A549 (cell line): ENCODE measurements at regions not wholly inside any gene's neighbourhood (a gene's known extent, or its start where the extent isn't known, plus 50 kb on each side); places are given as distances from the start of the nearest gene placed in this dataset.
"Not testable (repeated sequence)": the region's sequence is repeated elsewhere in the genome, so short reads cannot be mapped to it uniquely, and the experiment has no call there.

Source experiments
- ATAC-seq, 2 experiments: fragments of 200-7000 bp in 1 of 2; fragments of >200 bp in 1 of 2; cut with Nextera tagmentation in 1 of 2; cut with Tn5 transposase in 1 of 2; 3 replicates each; pipeline versions ENCODE4 v1.8.0 to v1.9.1; 2018 to 2020; ENCODE audit warnings: mild to moderate bottlenecking in 1 of 2, moderate library complexity in 1 of 2
- CTCF ChIA-PET: fragments of 300-600 bp; sonication (Branson Sonifier 250); formaldehyde crosslinking; extraction: SDS; loops from one replicate; lab custom pipeline; 2021; ENCODE audit warnings: antibody characterized with exemption, inconsistent platforms; lab: Yijun Ruan, JAX
- POLR2A ChIA-PET: fragments of 350-600 bp; formaldehyde crosslinking; extraction: SDS; loops from one replicate; lab custom pipeline; 2021; ENCODE audit warnings: antibody characterized with exemption, inconsistent platforms; lab: Yijun Ruan, JAX
- DNase-seq, 2 experiments: peaks; one replicate each; pipeline versions ENCODE4 v3.0.0 to v3.0.0-alpha.2; 2011 to 2016; ENCODE audit warnings: low read depth in 1 of 2, low spot score in 1 of 2
- FAIRE-seq: peaks from 2 replicates; lab custom pipeline; 2011; peaks lifted over from hg19 to GRCh38; lab: Jason Lieb, UNC
- H3K27ac ChIP-seq, 2 experiments: fragments of >200 bp; sonication (Bioruptor Twin); formaldehyde crosslinking; 3 replicates each; pipeline ENCODE4 v1.5.1; 2016 to 2017
- H3K4me1 ChIP-seq: fragments of >200 bp; sonication (Bioruptor Twin); formaldehyde crosslinking; 3 replicates; pipeline ENCODE4 v1.6.1; 2016
- H3K4me2 ChIP-seq: fragments of >200 bp; sonication (Bioruptor Twin); formaldehyde crosslinking; 3 replicates; pipeline ENCODE4 v1.6.1; 2016
- H3K4me3 ChIP-seq: fragments of >200 bp; sonication (Bioruptor Twin); formaldehyde crosslinking; 3 replicates; pipeline ENCODE4 v1.5.1; 2016
- H3K9me3 ChIP-seq: fragments of >200 bp; sonication (Bioruptor Twin); formaldehyde crosslinking; 3 replicates; pipeline ENCODE4 v1.6.1; 2016
- BHLHE40 ChIP-seq: IDR thresholded peaks from 2 replicates; pipeline ENCODE4 v1.6.1; 2012; ENCODE audit warnings: low read depth, low read length, inconsistent platforms
- CBX8 ChIP-seq: fragments of 200-600 bp; sonication (generic); IDR thresholded peaks from 2 replicates; pipeline ENCODE4 v1.6.1; 2016
- CEBPB ChIP-seq, 2 experiments: fragments of >200 bp in 1 of 2; sonication (Bioruptor Twin) in 1 of 2; formaldehyde crosslinking in 1 of 2; IDR thresholded peaks; 2 replicates each; pipeline ENCODE4 v1.6.1; 2012 to 2016
- EHF ChIP-seq: fragments of 250-450 bp; sonication (Bioruptor Pico); IDR thresholded peaks from 2 replicates; pipeline ENCODE4 v1.5.0; 2020; ENCODE audit warnings: mild to moderate bottlenecking
- EP300 ChIP-seq, 2 experiments: fragments of >200 bp; sonication (Bioruptor Twin); formaldehyde crosslinking; IDR thresholded peaks; 2 replicates in 1 of 2; 3 replicates in 1 of 2; pipeline ENCODE4 v1.6.1; 2016 to 2017
- ESRRA ChIP-seq: fragments of 150-350 bp; IDR thresholded peaks from 2 replicates; pipeline ENCODE4 v1.6.1; 2014; ENCODE audit warnings: mild to moderate bottlenecking, low read length, borderline replicate concordance
- FOSL2 ChIP-seq, 2 experiments: fragments of 450-650 bp in 1 of 2; fragments of >200 bp in 1 of 2; sonication (Bioruptor Twin) in 1 of 2; formaldehyde crosslinking; IDR thresholded peaks; 2 replicates each; pipeline versions ENCODE4 v1.5.0 to v1.6.1; 2016 to 2020; ENCODE audit warnings: mild to moderate bottlenecking in 1 of 2, moderate library complexity in 1 of 2
- KDM5A ChIP-seq: fragments of 200-600 bp; sonication (generic); IDR thresholded peaks from 2 replicates; pipeline ENCODE4 v1.6.1; 2016; ENCODE audit warnings: antibody characterized with exemption, mild to moderate bottlenecking
- MAFK ChIP-seq: fragments of 450-650 bp; IDR thresholded peaks from 2 replicates; pipeline ENCODE4 v1.6.1; 2014; ENCODE audit not compliant: partially characterized antibody
- MYC ChIP-seq: IDR thresholded peaks from 2 replicates; pipeline ENCODE4 v1.6.1; 2012; ENCODE audit warnings: mild to moderate bottlenecking, inconsistent platforms, low read length, improper control_type of control experiment, borderline replicate concordance
- POLR2AphosphoS2 ChIP-seq: conservative IDR thresholded peaks from 2 replicates; pipeline ENCODE4 v1.6.1; 2012; ENCODE audit warnings: low read length, improper control_type of control experiment, inconsistent platforms
- RAD21 ChIP-seq, 2 experiments: fragments of >200 bp in 1 of 2; sonication (Bioruptor Twin) in 1 of 2; formaldehyde crosslinking in 1 of 2; IDR thresholded peaks in 1 of 2; conservative IDR thresholded peaks in 1 of 2; 2 replicates in 1 of 2; 3 replicates in 1 of 2; pipeline ENCODE4 v1.6.1; 2012 to 2018; ENCODE audit warnings: inconsistent platforms in 1 of 2
- RFX5 ChIP-seq: fragments of 450-650 bp; IDR thresholded peaks from 2 replicates; pipeline ENCODE4 v1.7.1; 2014; ENCODE audit warnings: antibody characterized with exemption, mild to moderate bottlenecking, moderate library complexity
- RNF2 ChIP-seq: fragments of 200-600 bp; sonication (generic); IDR thresholded peaks from 2 replicates; pipeline ENCODE4 v1.6.1; 2016; ENCODE audit warnings: low read depth, mild to moderate bottlenecking, antibody characterized with exemption, moderate library complexity, borderline replicate concordance
- SREBF2 ChIP-seq: fragments of 450-650 bp; IDR thresholded peaks from 2 replicates; pipeline ENCODE4 v1.6.1; 2014; ENCODE audit warnings: mild to moderate bottlenecking, moderate library complexity
- TFCP2L1 ChIP-seq: fragments of 250-450 bp; sonication (Bioruptor Pico); IDR thresholded peaks from 2 replicates; pipeline ENCODE4 v1.5.0; 2021; ENCODE audit warnings: mild to moderate bottlenecking
- ZC3H11A ChIP-seq: fragments of 450-650 bp; IDR thresholded peaks from 2 replicates; pipeline ENCODE4 v1.6.1; 2014; ENCODE audit warnings: antibody characterized with exemption, mild to moderate bottlenecking
- WGBS: methylation state at CpG from one replicate; pipeline ENCODE4 v1.1.6; 2017; ENCODE audit errors: missing lambda C conversion rate; 5-methylcytosine and 5-hydroxymethylcytosine counted together
- TF ChIP-seq, protein P1 (sequence below): fragments of 200-600 bp; sonication (generic); IDR thresholded peaks from 2 replicates; pipeline ENCODE4 v1.6.1; 2016; ENCODE audit warnings: antibody characterized with exemption, mild to moderate bottlenecking, moderate library complexity

DNA sequence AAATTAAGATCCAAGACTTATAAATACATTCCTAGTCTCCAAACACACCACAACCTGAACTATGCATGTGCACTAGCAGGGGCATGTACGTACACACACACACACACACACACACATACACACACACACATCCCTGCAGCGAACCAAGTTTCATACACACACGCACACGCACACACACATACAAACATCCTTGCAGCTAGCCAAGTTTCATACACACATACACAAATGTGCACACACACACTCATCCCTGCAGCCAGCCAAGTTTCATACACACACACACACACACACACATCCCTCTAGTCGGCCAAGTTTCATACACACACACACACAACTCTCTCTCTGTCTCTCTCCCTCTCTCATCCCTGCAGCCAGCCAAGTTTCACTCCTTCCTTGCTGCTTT is 82.7 kb upstream of the WIPF3 start:
- peak in 1 of 2 experiments; percentile 24 for DNase-seq
- no peak overlapping the region for H3K4me3 ChIP-seq
- no peaks in the 10 kb centered on the region for H3K9me3 ChIP-seq
- TF ChIP-seq RFX5 (no peak), MYC (no peak), KDM5A (no peak), ESRRA (no peak), TFCP2L1 (CRISPR knock-in tag) (no peak), POLR2AphosphoS2 (no peak)
- peak overlapping the region; percentile 59 for H3K4me2 ChIP-seq
- no peak for FAIRE-seq
- ChIA-PET CTCF (no interaction called here), POLR2A (no interaction called here)
- peaks cover 22% of the 10 kb centered on the region for H3K4me1 ChIP-seq
- H3K27ac ChIP-seq, result peak overlapping the region in 1 of 2 experiments; percentile 57; a peak in 4 of 6 replicates
- peak; percentile 69 to 70; a peak in 5 of 6 replicates for ATAC-seq
- WGBS, result 59% methylated on average over 5 of the region's 5 CpGs

DNA sequence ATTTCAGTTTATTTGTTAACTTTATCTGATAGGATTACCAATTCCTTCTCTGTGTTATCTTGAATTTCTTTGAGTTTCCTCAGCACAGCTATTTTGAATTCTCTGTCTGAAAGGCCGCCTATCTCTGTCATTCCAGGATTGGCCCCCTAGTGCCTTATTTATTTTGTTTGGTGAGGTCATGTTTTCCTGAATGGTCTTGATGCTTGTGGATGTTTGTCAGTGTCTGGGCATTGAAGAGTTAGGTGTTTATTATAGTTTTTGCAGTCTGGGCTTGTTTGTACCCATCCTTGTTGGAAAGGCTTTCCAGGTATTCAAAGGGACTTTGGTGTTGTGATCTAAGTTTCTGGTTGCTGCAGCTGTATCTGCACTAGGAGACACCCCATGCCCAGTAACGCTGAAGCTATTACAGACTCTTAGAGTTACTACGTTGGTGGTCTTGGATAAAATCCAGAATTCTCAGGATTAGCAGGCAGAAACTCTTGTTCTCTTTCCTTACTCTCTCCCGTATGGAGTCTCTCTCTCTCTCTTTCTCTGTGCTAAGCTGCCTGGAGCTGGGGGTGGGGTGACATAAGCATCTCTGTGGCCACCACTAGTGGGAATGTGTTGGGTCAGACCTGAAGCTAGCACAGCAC is 76.7 kb upstream of the WIPF3 start:
- FAIRE-seq, H3K4me2 ChIP-seq, CTCF ChIA-PET, H3K9me3 ChIP-seq, H3K27ac ChIP-seq, H3K4me1 ChIP-seq, H3K4me3 ChIP-seq, POLR2A ChIA-PET, DNase-seq, ATAC-seq: not testable (repeated sequence)
- 52% methylated on average over 4 of the region's 4 CpGs for WGBS

DNA sequence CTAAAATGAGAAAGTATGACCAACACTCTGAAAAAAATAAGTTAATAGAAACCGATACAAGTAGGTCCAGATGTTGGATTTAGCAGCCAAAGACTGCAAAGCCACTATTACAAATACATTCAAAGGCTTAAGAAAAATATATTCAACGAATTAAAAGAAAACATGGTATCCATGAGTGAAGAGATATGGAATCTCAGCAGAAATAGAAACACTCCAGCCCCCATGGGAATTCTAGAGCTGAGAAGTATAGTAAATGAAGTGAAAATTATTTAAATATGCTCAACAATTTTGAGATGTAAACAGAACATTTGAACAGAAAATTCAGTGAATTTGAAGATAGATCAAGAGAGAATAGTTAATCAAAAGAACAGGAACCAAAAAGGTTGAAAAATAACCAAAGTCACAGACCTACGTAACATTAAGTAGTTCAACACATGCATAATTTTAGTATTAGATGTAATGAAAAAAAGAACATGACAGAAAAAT is 72.0 kb upstream of the WIPF3 start:
- Histone ChIP-seq H3K9me3 (no peaks in the 10 kb centered on the region), H3K4me1 (no peaks in the 10 kb centered on the region), H3K27ac (no peak overlapping the region), H3K4me3 (no peak overlapping the region), H3K4me2 (no peak overlapping the region)
- CTCF ChIA-PET, result no interaction called here
- no peak for DNase-seq
- 47% methylated on average over 3 of the region's 3 CpGs for WGBS
- no peak for FAIRE-seq
- TF ChIP-seq FOSL2 (IDR thresholded peaks at IDR 0.05) (no peak), FOSL2 (CRISPR knock-in tag; IDR thresholded peaks at IDR 0.05) (no peak), SREBF2 (no peak), CBX8 (peak; percentile 92), RAD21 (conservative IDR thresholded peaks at IDR 0.05 in 1 of 2, IDR thresholded peaks at IDR 0.05 in 1 of 2) (no peak), ZC3H11A (no peak), EP300 (IDR thresholded peaks at IDR 0.05) (no peak), EHF (CRISPR knock-in tag) (no peak), CEBPB (IDR thresholded peaks at IDR 0.05) (no peak), MAFK (no peak), RNF2 (peak; percentile 94), BHLHE40 (no peak)
- TF ChIP-seq, protein P1, sequence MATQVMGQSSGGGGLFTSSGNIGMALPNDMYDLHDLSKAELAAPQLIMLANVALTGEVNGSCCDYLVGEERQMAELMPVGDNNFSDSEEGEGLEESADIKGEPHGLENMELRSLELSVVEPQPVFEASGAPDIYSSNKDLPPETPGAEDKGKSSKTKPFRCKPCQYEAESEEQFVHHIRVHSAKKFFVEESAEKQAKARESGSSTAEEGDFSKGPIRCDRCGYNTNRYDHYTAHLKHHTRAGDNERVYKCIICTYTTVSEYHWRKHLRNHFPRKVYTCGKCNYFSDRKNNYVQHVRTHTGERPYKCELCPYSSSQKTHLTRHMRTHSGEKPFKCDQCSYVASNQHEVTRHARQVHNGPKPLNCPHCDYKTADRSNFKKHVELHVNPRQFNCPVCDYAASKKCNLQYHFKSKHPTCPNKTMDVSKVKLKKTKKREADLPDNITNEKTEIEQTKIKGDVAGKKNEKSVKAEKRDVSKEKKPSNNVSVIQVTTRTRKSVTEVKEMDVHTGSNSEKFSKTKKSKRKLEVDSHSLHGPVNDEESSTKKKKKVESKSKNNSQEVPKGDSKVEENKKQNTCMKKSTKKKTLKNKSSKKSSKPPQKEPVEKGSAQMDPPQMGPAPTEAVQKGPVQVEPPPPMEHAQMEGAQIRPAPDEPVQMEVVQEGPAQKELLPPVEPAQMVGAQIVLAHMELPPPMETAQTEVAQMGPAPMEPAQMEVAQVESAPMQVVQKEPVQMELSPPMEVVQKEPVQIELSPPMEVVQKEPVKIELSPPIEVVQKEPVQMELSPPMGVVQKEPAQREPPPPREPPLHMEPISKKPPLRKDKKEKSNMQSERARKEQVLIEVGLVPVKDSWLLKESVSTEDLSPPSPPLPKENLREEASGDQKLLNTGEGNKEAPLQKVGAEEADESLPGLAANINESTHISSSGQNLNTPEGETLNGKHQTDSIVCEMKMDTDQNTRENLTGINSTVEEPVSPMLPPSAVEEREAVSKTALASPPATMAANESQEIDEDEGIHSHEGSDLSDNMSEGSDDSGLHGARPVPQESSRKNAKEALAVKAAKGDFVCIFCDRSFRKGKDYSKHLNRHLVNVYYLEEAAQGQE, result no peak
- ATAC-seq, result no peak
- POLR2A ChIA-PET, result no interaction called here

DNA sequence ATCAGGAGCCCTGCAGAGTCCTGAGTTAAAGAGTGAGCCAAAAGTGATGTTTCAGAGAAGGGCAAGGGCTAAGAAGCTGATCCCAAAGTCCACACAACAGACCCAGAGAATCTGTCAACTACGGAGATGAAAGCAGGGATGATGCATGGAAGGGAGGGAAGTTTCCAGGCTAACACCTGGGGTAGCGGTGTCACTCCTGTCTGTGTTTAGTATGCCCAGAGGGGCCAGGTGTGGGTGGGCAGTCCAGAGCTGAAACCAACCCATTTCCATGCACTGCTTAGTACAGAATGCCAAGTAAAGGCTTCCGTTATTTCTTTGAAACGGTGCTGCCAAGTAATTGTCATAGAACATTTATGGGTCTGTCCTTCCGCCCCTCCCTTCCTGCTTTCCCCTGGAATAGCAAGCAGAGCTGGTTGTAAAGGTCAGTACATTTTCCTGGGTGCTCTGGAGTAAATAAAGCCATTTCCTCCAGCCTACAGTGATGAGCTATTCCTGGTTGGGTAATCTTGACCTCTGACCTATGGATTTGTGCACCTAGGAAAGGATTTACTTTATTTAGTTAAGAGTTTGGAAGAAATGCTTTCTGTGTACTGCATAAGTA is 58.6 kb upstream of the WIPF3 start:
- H3K27ac ChIP-seq, POLR2A ChIA-PET, H3K4me3 ChIP-seq, FAIRE-seq, DNase-seq, H3K9me3 ChIP-seq, H3K4me1 ChIP-seq: not testable (repeated sequence)
- peak overlapping the region; percentile 10; the same call in 1 of the 3 replicates for H3K4me2 ChIP-seq
- CTCF ChIA-PET, result interaction anchor here (0.6 to 2.9 kb wide), 22 partner anchors 8 to 327 kb away, joined by 3 to 23 read pairs (median 3); no protein-coding TSS in a partner anchor
- ATAC-seq, result peak; percentile 37 to 56; a peak in 3 of 6 replicates
- WGBS, result 22% methylated on average over 5 of the region's 5 CpGs
